Activated T-cell treated with anti-CD3 and anti-CD28 coated beads, Interleukin-2, amount 50 U/mL, for 24 hours (primary cell): ENCODE measurements at regions not wholly inside any gene's neighbourhood (a gene's known extent, or its start where the extent isn't known, plus 50 kb on each side); places are given as distances from the start of the nearest gene placed in this dataset.

Experiments used
- DNase-seq: peaks from one replicate; pipeline ENCODE4 v3.0.0-alpha.2; 2020
- H3K27ac Mint-ChIP-seq: 2 replicates; pipeline ENCODE4 v1.8.0; 2020; ENCODE audit warnings: mild to moderate bottlenecking, mixed read lengths
- H3K27me3 Mint-ChIP-seq: 2 replicates; pipeline ENCODE4 v1.8.0; 2020; ENCODE audit warnings: mixed read lengths
- H3K36me3 Mint-ChIP-seq: 2 replicates; pipeline ENCODE4 v1.8.0; 2020; ENCODE audit warnings: low read depth, mixed read lengths
- H3K4me1 Mint-ChIP-seq: 2 replicates; pipeline ENCODE4 v1.8.0; 2020; ENCODE audit warnings: low read depth, mixed read lengths
- H3K4me3 Mint-ChIP-seq: 2 replicates; pipeline ENCODE4 v1.8.0; 2020; ENCODE audit warnings: mild to moderate bottlenecking, moderate library complexity, mixed read lengths
- H3K9me3 Mint-ChIP-seq: 2 replicates; pipeline ENCODE4 v1.8.0; 2020; ENCODE audit warnings: mixed read lengths

GRCh38 chr15:96583671-96584070 is 253.2 kb downstream of the NR2F2 start:
- no peak overlapping the region for H3K4me3 Mint-ChIP-seq
- H3K27me3 Mint-ChIP-seq = peaks cover 4% of the 10 kb centered on the region
- no peak overlapping the region for H3K27ac Mint-ChIP-seq
- H3K4me1 Mint-ChIP-seq = no peaks in the 10 kb centered on the region
- no peaks in the 10 kb centered on the region for H3K9me3 Mint-ChIP-seq
- H3K36me3 Mint-ChIP-seq = no peaks in the 10 kb centered on the region
- no peak for DNase-seq

- no peaks in the 10 kb centered on the region for H3K36me3 Mint-ChIP-seq
- no peaks in the 10 kb centered on the region for H3K4me1 Mint-ChIP-seq
- no peaks in the 10 kb centered on the region for H3K9me3 Mint-ChIP-seq
- no peak overlapping the region for H3K27ac Mint-ChIP-seq
- peaks cover 5% of the 10 kb centered on the region for H3K27me3 Mint-ChIP-seq
- H3K4me3 Mint-ChIP-seq = no peak overlapping the region
- no peak for DNase-seq
Measured at GRCh38 chr15:96585484-96586386, 255.2 kb downstream of the NR2F2 start.

- Mint-ChIP-seq H3K36me3 (no peaks in the 10 kb centered on the region), H3K4me3 (no peak overlapping the region), H3K9me3 (no peaks in the 10 kb centered on the region), H3K27me3 (peaks cover 6% of the 10 kb centered on the region), H3K27ac (no peak overlapping the region), H3K4me1 (no peaks in the 10 kb centered on the region)
- DNase-seq = no peak
Measured at GRCh38 chr15:96586901-96587300, 256.4 kb downstream of the NR2F2 start.

DNA sequence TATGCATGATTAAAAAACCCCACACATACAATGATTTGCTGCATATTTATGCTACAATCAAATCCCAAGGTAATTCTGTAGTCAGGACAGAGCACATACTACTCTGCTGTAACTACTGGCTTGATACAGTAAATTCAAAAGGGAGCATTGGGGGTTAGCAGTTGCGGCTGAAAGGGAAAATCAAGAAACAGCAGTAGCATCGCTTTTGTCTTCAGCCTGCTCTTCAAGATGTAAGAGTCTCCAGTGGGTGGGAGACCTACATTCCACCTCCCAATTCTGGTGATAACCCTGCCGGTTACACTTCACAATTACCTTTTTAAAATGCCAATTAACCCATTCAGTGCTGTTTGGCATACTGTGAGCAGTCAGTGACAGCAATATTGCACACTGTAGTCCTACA is 259.4 kb downstream of the NR2F2 start:
- Mint-ChIP-seq H3K27ac (no peak overlapping the region), H3K4me1 (no peaks in the 10 kb centered on the region), H3K27me3 (peaks cover 6% of the 10 kb centered on the region), H3K36me3 (no peaks in the 10 kb centered on the region), H3K4me3 (no peak overlapping the region), H3K9me3 (no peaks in the 10 kb centered on the region)
- DNase-seq = no peak

DNA sequence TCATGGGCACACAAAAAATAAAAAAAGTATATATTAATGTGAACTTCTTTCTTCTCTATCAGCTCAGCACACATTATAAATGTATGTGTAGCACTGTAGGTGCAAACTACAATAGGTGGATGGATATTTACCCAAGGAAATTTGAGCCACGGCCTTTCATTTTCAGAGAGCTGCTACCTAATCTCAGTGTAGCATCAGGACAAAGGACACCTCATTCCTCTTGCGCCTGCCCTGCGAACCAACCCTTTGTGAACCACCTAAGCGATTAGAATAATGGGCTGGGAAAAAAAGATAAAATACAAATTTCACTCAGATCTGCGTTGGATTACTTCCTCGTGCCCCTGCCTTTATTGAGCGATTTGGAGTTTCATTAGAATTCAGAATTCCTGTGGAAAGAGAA is 263.2 kb downstream of the NR2F2 start:
- Mint-ChIP-seq H3K4me1 (no peaks in the 10 kb centered on the region), H3K27ac (no peak overlapping the region), H3K36me3 (no peaks in the 10 kb centered on the region), H3K9me3 (no peaks in the 10 kb centered on the region), H3K4me3 (no peak overlapping the region), H3K27me3 (peaks cover 3% of the 10 kb centered on the region)
- DNase-seq = no peak

GRCh38 chr15:96595951-96596350 is 265.5 kb downstream of the NR2F2 start:
- Mint-ChIP-seq H3K4me1 (no peaks in the 10 kb centered on the region), H3K27ac (no peak overlapping the region), H3K36me3 (no peaks in the 10 kb centered on the region), H3K9me3 (no peaks in the 10 kb centered on the region), H3K27me3 (no peaks in the 10 kb centered on the region), H3K4me3 (no peak overlapping the region)
- DNase-seq = no peak

GRCh38 chr15:96598514-96598913 is 268.0 kb downstream of the NR2F2 start:
- no peak overlapping the region for H3K27ac Mint-ChIP-seq
- DNase-seq = no peak
- no peaks in the 10 kb centered on the region for H3K36me3 Mint-ChIP-seq
- no peaks in the 10 kb centered on the region for H3K9me3 Mint-ChIP-seq
- H3K27me3 Mint-ChIP-seq = no peaks in the 10 kb centered on the region
- H3K4me3 Mint-ChIP-seq = no peak overlapping the region
- H3K4me1 Mint-ChIP-seq = no peaks in the 10 kb centered on the region

GRCh38 chr15:96599268-96599667 is 268.8 kb downstream of the NR2F2 start:
- no peaks in the 10 kb centered on the region for H3K27me3 Mint-ChIP-seq
- H3K4me1 Mint-ChIP-seq = no peaks in the 10 kb centered on the region
- H3K4me3 Mint-ChIP-seq = no peak overlapping the region
- no peaks in the 10 kb centered on the region for H3K9me3 Mint-ChIP-seq
- DNase-seq = no peak
- no peak overlapping the region for H3K27ac Mint-ChIP-seq
- H3K36me3 Mint-ChIP-seq = no peaks in the 10 kb centered on the region

GRCh38 chr15:96600350-96600749 is 269.9 kb downstream of the NR2F2 start:
- no peak overlapping the region for H3K27ac Mint-ChIP-seq
- H3K4me1 Mint-ChIP-seq = no peaks in the 10 kb centered on the region
- no peaks in the 10 kb centered on the region for H3K36me3 Mint-ChIP-seq
- H3K9me3 Mint-ChIP-seq = no peaks in the 10 kb centered on the region
- H3K4me3 Mint-ChIP-seq = no peak overlapping the region
- H3K27me3 Mint-ChIP-seq = no peaks in the 10 kb centered on the region
- no peak for DNase-seq

DNA sequence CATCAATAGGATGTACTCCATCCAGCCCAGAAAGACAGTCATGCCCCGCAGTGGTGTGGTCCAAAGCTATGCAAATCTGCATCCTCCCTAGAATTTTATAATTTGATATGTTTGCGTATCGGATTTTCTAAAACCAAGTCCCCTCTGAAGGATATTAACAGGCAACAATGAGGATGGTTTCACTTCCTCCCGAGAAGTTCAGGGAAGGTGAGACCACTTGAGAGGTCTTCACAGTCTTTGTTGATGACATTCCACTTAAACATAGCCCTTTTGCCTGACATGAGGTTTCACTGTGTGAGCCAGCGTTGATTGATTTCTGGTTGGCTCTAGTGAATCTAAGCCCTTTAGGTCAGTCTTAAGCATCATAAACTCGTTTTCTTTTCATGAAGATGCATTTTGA is 276.1 kb downstream of the NR2F2 start:
- Mint-ChIP-seq H3K9me3 (peaks cover 2% of the 10 kb centered on the region), H3K27ac (no peak overlapping the region), H3K4me3 (no peak overlapping the region), H3K4me1 (no peaks in the 10 kb centered on the region), H3K27me3 (no peaks in the 10 kb centered on the region), H3K36me3 (no peaks in the 10 kb centered on the region)
- no peak for DNase-seq

- no peaks in the 10 kb centered on the region for H3K27me3 Mint-ChIP-seq
- H3K4me3 Mint-ChIP-seq = no peak overlapping the region
- no peaks in the 10 kb centered on the region for H3K4me1 Mint-ChIP-seq
- peaks cover 2% of the 10 kb centered on the region for H3K9me3 Mint-ChIP-seq
- no peak for DNase-seq
- H3K27ac Mint-ChIP-seq = no peak overlapping the region
- H3K36me3 Mint-ChIP-seq = no peaks in the 10 kb centered on the region
Measured at GRCh38 chr15:96610757-96611156, 280.3 kb downstream of the NR2F2 start.

DNA sequence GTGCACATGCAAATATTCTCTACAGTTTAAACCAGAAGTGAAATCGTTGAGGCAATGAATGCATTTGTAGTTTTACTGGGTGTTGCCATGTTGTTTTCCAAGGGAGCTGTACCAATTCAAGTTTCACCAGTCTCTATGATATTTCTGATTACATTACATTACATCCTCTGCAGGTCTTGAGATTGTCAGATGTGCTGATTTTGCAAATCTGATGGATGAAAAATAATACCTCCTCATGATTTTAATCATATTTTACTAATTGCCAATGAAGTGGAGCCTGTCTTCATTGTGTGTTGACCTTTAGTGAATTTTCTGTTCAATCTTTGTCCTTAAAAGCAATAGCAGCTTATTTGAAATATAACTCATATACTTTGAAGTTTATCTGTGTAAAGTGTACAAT is 282.4 kb downstream of the NR2F2 start:
- Mint-ChIP-seq H3K4me1 (no peaks in the 10 kb centered on the region), H3K9me3 (peaks cover 2% of the 10 kb centered on the region), H3K27ac (no peak overlapping the region), H3K27me3 (peaks cover 6% of the 10 kb centered on the region), H3K4me3 (no peak overlapping the region), H3K36me3 (no peaks in the 10 kb centered on the region)
- no peak for DNase-seq

DNA sequence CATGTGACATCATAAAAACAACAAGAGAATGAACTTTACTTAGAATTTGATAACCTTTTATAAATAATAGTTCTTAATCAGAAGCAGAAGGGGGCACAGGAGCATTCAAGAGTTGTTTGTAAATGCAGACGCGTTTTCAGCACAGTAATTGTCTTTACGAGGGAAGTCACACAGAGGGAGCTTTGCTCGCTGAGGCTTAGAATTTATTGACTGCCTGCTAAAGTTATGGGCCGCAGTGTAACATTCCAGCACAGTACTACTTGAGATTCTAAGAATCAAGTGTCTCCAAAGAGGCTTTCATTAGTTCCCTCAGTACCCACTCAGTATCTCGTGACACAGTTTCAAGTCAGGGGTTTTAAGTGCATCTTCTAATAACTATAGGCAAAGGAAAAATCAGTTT is 288.7 kb downstream of the NR2F2 start:
- Mint-ChIP-seq H3K27me3 (peaks cover 10% of the 10 kb centered on the region), H3K4me3 (no peak overlapping the region), H3K9me3 (no peaks in the 10 kb centered on the region), H3K27ac (no peak overlapping the region), H3K4me1 (no peaks in the 10 kb centered on the region), H3K36me3 (no peaks in the 10 kb centered on the region)
- no peak for DNase-seq

GRCh38 chr15:96622714-96623113 is 292.2 kb downstream of the NR2F2 start:
- Mint-ChIP-seq H3K27ac (no peak overlapping the region), H3K4me1 (no peaks in the 10 kb centered on the region)
- no peak for DNase-seq

DNA sequence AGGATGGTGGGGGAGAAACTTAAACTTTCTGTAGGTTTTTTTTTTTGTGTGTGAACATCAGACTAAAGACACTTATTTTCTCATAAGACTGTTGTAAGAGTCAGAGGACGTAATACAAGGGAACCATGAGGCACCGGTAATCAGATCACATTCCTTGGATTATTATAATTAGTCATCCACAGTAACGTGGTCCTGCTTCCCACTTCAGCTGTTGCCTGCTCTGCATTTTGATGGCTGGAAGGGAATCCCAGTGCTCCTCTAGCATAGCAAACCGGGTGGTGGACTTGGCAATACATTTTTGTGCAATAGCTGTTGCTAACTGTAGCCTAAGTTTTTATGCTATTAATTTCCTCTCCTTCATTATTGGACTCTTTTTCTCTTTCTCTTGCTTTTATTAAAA is 294.8 kb downstream of the NR2F2 start:
- Mint-ChIP-seq H3K27ac (no peak overlapping the region), H3K4me3 (no peak overlapping the region), H3K9me3 (no peaks in the 10 kb centered on the region), H3K36me3 (no peaks in the 10 kb centered on the region), H3K4me1 (no peaks in the 10 kb centered on the region), H3K27me3 (peaks cover 3% of the 10 kb centered on the region)
- DNase-seq = no peak

More at GRCh38 chr15:96622714-96623113, 292.2 kb downstream of the NR2F2 start:
- no peak overlapping the region for H3K4me3 Mint-ChIP-seq
- H3K27me3 Mint-ChIP-seq = peaks cover 6% of the 10 kb centered on the region
- H3K9me3 Mint-ChIP-seq = no peaks in the 10 kb centered on the region
- no peaks in the 10 kb centered on the region for H3K36me3 Mint-ChIP-seq
